Prostate gland (tissue), 2 donors: ENCODE measurements at regions not wholly inside any gene's neighbourhood (a gene's known extent, or its start where the extent isn't known, plus 50 kb on each side); places are given as distances from the start of the nearest gene placed in this dataset.

Experiments used
- POLR2A ChIP-seq: fragments of 450-650 bp; IDR thresholded peaks from one replicate; pipeline ENCODE4 v1.6.1; 2016; ENCODE audit warnings: antibody characterized with exemption, mild to moderate bottlenecking
- POLR2AphosphoS5 ChIP-seq: sonication (generic); formaldehyde crosslinking; IDR thresholded peaks from one replicate; pipeline ENCODE4 v1.6.1; 2017; ENCODE audit warnings: antibody characterized with exemption
- TF ChIP-seq, protein P1 (sequence below), 4 experiments: fragments of 200-600 bp in 2 of 4; fragments of 450-650 bp in 2 of 4; sonication (generic) in 2 of 4; IDR thresholded peaks; 1 replicate in 3 of 4; 2 replicates in 1 of 4; pipeline ENCODE4 v1.5.1; 2016 to 2019; ENCODE audit warnings: antibody characterized with exemption in 4 of 4, mild to moderate bottlenecking in 2 of 4, moderate library complexity in 2 of 4

DNA sequence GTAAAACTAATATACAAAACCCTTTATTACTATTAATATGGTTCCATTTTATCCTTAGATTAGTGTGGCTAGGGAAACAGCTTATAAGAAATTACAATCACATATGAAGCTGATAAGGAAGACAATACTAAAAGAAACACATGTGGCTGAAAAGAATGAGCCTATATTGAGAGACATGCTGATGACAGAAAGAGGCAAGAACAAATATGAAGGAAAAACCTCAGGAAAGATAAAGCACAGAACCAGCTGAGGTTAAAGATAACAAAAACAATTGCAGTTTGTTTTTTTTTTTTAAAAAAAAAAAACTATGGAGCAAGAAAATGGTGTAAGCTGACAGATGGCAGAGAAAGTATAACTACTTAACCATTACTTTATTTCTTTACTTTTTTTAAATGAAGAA, 69.2 kb upstream of the OSBPL8 start:
- TF ChIP-seq, protein P1, sequence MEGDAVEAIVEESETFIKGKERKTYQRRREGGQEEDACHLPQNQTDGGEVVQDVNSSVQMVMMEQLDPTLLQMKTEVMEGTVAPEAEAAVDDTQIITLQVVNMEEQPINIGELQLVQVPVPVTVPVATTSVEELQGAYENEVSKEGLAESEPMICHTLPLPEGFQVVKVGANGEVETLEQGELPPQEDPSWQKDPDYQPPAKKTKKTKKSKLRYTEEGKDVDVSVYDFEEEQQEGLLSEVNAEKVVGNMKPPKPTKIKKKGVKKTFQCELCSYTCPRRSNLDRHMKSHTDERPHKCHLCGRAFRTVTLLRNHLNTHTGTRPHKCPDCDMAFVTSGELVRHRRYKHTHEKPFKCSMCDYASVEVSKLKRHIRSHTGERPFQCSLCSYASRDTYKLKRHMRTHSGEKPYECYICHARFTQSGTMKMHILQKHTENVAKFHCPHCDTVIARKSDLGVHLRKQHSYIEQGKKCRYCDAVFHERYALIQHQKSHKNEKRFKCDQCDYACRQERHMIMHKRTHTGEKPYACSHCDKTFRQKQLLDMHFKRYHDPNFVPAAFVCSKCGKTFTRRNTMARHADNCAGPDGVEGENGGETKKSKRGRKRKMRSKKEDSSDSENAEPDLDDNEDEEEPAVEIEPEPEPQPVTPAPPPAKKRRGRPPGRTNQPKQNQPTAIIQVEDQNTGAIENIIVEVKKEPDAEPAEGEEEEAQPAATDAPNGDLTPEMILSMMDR (IDR thresholded peaks at IDR 0.05) = no peak
- TF ChIP-seq POLR2AphosphoS5 (no peak), POLR2A (no peak)
